Glomerular visceral epithelial cell (primary cell): ENCODE measurements at regions not wholly inside any gene's neighbourhood (a gene's known extent, or its start where the extent isn't known, plus 50 kb on each side); places are given as distances from the start of the nearest gene placed in this dataset.
A peak's percentile ranks its signal among the peaks of the same experiment; 100 is the strongest.

ENCODE experiments used
- DNase-seq: peaks from one replicate; pipeline ENCODE4 v3.0.0-alpha.2; 2016; ENCODE audit errors: extremely low spot score

DNA sequence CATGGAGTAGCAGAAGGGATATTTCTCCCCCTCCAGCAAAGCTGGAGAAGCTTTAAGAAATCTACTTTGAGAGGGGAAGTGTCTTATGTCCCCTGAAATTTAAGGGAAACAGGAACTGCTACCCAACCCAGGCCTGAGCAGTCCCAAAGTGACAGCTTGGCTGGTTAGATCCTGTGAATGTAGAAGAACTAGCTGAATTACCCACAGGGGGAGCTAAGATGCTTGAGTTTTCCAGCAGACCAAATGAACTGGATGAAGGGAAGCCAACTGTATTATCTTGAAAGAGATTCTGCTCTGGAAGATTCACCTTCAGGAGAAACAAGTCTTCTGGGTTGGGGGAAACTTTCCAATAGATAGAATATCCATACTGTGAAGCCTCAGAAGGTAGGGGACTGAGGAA is 303.3 kb upstream of the MMS22L start:
- DNase-seq: peak; percentile 22

- DNase-seq: peak; percentile 6
Observed at GRCh38 chr6:97591955-97592354, 308.9 kb upstream of the MMS22L start.

GRCh38 chr6:97594844-97595243 is 311.8 kb upstream of the MMS22L start:
- peak; percentile 45 for DNase-seq

- no peak for DNase-seq
Observed at GRCh38 chr6:97621111-97621510, 338.1 kb upstream of the MMS22L start.

DNA sequence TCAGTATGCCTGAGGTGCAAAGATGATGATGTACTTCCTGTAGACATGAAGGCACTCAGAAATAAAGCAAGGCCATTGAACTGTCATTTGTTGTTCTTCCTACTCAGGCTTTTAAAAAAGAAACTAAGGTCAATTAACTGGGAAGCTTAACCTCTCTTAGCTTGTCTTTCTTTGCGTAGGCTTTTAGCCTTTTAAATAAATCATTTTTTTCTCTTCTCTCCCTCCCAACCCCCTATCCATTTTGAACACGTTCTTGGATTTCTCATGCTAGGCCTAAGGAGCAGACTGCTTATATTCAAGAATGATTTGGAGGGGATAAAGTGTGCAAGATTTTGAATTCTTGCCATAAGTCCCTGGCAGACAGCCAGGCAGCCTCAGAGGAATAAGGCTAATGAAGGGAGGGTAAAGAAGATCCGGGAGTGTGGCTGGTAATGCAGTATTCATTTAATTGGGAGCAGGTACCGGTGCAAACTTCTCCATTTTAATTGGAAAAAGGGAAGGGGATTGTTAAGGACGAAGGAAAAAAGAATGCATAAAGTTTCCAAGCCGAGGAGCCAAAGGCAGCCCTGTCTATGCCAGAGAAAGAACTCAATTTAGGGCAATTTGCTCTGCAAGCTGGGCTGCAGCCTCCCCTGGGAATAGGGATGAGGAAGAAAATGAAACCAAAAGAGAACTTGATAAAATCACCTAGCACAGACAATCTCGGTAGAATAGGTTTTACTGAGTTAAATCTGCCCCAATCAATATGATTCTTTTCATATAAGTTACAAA is 343.8 kb upstream of the MMS22L start:
- no peak for DNase-seq

- no peak for DNase-seq
Observed at GRCh38 chr6:97629180-97629579, 346.2 kb upstream of the MMS22L start.

GRCh38 chr6:97630604-97631003 is 347.6 kb upstream of the MMS22L start:
- DNase-seq: peak; percentile 16

DNA sequence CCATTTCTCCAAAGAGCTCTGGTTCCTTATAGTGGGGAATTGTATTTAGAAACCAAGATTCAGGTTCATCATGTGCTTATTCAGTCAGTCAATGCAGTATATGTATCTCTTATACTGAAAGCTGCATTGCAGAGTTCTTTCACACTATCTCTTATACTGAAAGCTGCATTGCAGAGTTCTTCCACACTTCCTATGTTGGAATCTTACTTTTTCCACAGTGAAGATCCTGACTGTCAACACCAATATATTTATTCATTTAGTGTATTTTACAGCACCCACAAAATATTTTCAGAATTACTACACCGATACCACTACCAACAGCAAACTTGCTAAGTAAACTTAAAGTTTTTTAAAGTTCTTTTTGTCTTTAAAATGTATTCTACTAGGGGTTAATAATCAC is 349.3 kb upstream of the MMS22L start:
- no peak for DNase-seq

GRCh38 chr6:97639702-97640101 is 356.7 kb upstream of the MMS22L start:
- DNase-seq: no peak

- no peak for DNase-seq
Observed at GRCh38 chr6:97644353-97644752, 361.3 kb upstream of the MMS22L start.

DNA sequence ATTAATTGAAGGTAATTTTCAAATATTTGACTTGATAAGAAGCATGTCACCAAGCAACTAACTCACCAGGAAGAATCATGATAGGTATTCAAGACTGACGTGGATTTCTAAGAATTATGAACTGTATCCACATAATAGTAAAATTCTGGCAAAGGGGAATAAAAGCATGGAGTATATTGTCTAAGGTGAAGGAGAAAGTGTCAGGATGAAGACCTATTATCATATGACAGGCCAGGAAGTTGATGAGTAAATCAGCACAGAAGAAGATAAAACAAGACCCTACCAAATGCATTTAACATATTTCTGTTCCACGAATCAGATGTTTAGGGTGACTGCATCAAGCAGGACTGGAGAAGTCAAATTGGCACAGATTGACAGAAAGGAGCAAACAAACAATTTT is 362.7 kb upstream of the MMS22L start:
- no peak for DNase-seq

DNA sequence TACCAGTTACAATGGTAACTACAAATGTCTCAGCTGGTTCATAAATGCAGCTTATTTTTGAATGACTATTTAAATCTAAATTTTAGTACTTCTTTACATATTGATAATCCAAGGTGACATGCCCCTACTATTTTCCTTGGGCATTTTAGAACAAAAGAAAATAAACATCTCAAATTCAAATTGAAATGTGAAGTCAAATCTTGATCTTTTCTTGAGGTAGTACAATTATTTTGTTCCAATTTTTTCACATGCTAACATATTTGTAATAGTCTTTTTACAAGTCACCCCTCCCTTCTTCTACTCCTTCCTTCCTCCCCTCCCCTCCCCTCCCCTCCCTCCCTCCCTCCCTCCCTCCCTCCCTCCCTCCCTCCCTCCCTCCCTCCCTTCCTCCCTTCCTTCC is 370.1 kb upstream of the MMS22L start:
- DNase-seq: no peak

DNA sequence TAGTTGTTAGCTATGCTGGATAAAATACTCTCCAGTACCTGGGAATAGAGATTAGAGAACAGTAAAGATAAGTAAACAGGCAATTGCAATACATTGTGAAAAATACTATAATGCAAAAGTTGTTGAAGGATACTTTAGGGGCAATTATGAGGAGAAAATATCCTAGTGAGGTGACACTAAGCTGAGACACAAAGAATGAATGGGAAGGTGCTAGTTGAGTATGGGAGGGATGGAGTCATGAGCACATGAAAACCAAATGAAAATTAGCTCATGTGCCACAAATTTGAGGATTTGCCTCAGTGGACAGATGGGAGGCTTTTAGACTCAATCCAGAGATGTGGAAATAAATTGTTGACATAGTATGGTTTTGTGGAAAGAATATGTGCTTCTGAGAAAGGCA is 370.5 kb upstream of the MMS22L start:
- no peak for DNase-seq

- no peak for DNase-seq
Observed at GRCh38 chr6:97654674-97655073, 371.7 kb upstream of the MMS22L start.

DNA sequence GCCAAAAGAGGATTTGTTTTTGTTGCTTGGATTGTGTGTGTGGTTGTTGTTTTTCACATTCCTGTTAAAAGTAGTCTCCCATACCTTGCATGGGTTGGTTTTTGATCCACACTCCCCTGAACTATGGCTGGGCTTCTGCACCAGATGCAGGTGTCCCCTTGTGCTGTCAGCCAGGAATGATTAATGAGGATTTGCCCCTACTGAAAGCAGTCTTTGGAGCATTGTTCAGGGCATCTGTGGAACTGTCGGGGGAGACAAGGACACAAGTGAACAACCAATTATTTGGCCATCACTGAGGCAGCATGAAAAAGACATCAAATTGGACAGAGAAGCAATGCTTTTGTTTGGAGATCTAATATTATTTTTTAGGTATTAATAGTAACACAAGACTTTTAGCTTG is 373.2 kb upstream of the MMS22L start:
- DNase-seq: no peak

DNA sequence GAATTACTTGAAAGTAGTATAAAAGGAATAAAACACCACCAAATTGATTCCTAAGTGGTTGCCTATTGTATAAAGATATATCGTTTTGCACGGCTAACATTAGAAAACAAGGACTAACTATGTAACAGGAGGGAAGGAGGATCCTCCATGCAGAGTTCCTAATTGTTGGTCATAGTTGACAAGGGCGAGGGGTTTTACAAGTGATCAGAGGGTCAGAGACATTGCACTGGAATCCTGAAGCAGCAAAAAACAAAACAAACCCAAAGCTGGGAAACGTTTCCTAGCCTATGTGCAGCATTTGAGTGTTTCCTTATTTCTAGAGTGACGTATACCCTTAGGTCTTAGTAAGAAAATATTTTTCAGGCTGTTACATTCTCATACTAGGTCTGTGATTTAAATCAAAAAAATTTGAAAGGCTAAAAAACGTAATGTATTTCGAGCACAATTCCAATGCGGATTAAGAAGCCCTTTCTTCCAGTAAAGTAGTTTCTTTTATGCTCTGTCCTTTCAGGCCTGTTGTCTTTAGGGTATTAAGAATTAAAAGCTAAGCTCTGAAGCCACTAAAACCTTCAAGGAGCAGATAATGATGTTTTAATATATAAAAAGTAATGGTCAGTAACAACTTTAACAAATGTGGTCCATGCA is 373.8 kb upstream of the MMS22L start:
- no peak for DNase-seq

DNA sequence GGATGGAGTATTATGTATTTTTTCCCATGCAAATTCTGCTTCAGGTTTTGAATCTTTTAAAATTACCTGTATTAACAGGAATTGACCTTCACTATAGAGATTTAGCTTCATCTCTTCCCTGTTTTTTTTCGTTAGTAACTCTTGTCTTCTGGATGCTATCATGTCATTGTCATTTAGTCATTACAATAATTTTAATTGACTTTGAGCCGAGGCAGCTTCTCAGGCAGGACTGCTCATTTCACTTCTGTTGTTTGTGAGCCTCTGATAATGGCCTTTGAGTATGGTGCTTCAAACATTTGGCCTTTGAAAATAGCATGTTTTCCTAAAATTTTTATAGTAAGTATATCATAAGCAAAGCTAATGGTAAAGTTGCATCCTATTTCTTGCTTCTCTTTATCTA is 375.1 kb upstream of the MMS22L start:
- no peak for DNase-seq

- no peak for DNase-seq
Observed at GRCh38 chr6:97663252-97663651, 380.2 kb upstream of the MMS22L start.

- DNase-seq: no peak
Observed at GRCh38 chr6:97665446-97665845, 382.4 kb upstream of the MMS22L start.

- DNase-seq: no peak
Observed at GRCh38 chr6:97666889-97667288, 383.9 kb upstream of the MMS22L start.

DNA sequence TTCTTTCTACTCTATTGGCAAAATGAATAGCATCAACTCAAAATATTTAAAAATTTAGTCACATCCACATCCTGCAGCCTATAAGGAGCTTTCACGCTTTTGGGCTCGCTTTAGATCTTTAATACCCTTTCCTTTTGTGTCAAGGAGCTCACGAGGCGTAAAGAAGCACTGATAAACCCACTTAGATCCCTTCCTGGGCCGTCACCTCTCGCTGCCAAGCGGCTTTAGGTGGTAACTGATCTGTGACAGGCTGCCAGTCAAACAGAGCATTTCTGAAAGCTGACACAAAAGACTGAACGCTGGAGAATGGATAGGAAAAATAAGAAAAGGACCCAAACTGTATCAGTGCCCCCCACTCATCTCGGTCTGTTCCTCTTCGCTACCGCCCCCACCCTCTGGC is 385.7 kb upstream of the MMS22L start:
- DNase-seq: peak; percentile 36

DNA sequence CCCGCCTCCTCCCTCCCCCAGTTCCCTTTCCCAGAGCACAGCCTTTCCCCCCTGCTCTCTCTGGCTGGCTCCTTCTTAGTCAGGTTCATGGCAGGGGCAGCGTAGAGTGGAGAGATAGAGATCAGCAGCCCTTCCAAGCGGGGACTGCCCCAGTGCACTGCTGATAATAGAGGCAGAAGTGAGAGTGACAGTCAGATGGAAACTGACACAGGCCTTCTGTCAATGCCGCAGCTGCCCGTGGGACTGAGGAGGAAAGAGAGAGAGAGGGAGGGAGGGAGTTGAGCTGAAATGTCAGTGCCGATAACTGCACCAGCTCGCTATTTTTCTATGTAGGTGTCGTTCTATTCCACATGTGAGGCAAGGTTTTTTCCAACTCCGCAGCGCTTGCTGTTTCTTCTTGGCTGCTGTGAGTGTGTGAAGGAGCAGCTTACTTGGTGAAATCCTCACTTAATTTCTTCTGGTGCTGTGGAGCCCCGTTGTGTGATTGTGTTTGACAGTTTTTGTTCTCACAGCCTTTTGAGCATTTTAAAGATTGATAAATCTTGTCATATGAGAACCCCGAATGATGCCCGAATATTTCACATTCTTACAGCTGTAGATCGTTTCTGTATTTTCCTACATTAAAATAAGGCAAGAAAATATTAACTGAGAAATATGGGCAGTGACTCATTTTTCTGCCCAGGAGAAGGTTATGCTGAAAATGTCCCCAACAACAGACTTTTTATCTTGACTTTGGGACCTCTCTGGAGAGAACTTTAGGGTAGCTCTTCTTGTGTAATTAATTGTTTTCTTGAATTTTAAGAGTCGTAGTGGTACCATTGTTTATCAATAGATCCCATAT is 386.4 kb upstream of the MMS22L start:
- peak; percentile 35 for DNase-seq

- DNase-seq: no peak
Observed at GRCh38 chr6:97674802-97675201, 391.8 kb upstream of the MMS22L start.
